ENCODE measurements at regions not wholly inside any gene's neighbourhood (a gene's known extent, or its start where the extent isn't known, plus 50 kb on each side); places are given as distances from the start of the nearest gene placed in this dataset. TPM values are rescaled to one million over a fixed set of nuclear protein-coding genes. Genes with fewer than 3 reads are reported as not detected.

DNA sequence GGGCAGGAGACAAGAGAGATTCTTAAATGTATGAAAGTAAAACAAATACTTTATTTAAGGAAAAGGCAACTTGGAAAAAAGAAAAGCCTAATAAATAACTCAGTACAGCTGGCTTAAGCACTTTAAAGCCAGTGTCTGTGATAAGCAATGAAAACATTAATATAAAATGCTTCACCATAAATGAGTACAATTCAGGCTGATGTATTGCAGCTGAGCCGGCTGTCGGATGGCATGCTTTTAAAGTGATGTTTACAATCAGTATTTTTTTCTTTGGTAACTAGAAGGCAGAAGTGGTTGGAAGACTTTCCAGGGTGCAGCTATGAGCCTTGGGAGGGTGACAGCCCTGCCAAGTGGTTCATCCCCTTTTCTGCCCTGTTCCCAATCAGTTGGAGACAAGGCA, 58.7 kb upstream of the CELF4 start:
- TF ChIP-seq, protein P1, sequence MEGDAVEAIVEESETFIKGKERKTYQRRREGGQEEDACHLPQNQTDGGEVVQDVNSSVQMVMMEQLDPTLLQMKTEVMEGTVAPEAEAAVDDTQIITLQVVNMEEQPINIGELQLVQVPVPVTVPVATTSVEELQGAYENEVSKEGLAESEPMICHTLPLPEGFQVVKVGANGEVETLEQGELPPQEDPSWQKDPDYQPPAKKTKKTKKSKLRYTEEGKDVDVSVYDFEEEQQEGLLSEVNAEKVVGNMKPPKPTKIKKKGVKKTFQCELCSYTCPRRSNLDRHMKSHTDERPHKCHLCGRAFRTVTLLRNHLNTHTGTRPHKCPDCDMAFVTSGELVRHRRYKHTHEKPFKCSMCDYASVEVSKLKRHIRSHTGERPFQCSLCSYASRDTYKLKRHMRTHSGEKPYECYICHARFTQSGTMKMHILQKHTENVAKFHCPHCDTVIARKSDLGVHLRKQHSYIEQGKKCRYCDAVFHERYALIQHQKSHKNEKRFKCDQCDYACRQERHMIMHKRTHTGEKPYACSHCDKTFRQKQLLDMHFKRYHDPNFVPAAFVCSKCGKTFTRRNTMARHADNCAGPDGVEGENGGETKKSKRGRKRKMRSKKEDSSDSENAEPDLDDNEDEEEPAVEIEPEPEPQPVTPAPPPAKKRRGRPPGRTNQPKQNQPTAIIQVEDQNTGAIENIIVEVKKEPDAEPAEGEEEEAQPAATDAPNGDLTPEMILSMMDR (conservative IDR thresholded peaks at IDR 0.05) = no peak

DNA sequence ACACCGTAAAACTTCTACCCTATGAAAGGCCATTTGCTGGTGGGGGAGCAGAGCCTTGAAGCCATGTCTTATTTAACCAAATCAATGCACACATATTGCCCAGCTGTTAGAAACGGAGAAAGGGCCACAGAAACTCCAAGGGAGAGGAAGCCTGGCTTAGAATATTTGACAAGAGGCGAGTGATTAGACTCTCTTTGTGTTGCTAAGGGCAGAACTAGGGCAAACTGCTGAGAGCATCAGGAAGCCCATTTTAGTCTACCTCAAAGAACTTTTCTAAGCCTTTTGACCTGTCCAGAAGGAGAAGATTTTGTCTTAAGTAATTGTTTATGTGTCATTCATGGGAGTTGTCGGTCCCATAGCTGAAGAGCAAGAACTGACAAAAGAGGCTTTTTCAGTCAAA, 54.4 kb upstream of the CELF4 start:
- Histone ChIP-seq H3K9ac (ENCODE audit: extremely low read depth, low read length, poor library complexity, severe bottlenecking) (no peak overlapping the region), H3K9me3 (ENCODE audit: control insufficient read depth, low read length) (peaks cover 12% of the 10 kb centered on the region), H3K27ac (ENCODE audit: low read depth, low read length) (no peak overlapping the region), H3K27me3 (ENCODE audit: control insufficient read depth, insufficient read depth, low read length, poor library complexity, severe bottlenecking) (no peaks in the 10 kb centered on the region), H3K36me3 (ENCODE audit: control insufficient read depth, insufficient read depth, low read length) (no peaks in the 10 kb centered on the region), H3K4me3 (ENCODE audit: low read length) (no peak overlapping the region), H3K4me1 (ENCODE audit: control insufficient read depth, insufficient read depth, low read length) (no peaks in the 10 kb centered on the region)
- Mint-ChIP-seq H3K4me3 (no peak overlapping the region), H3K9me3 (peaks cover 5% of the 10 kb centered on the region), H3K36me3 (ENCODE audit: low read depth) (no peaks in the 10 kb centered on the region), H3K27me3 (ENCODE audit: insufficient read depth) (no peaks in the 10 kb centered on the region), H3K4me1 (no peaks in the 10 kb centered on the region), H3K27ac (no peak overlapping the region)
- TF ChIP-seq, protein P1 (conservative IDR thresholded peaks at IDR 0.05) = no peak
- 43 to 77% methylated on average over 1 to 4 of the region's 4 CpGs for WGBS, 2 experiments (ENCODE audit: insufficient coverage in 1 of 2, insufficient read length in 1 of 2)
- no peak for DNase-seq

More for the DNA sequence above, 58.7 kb upstream of the CELF4 start:
- H3K27me3 Mint-ChIP-seq (ENCODE audit: insufficient read depth) = peaks cover 7% of the 10 kb centered on the region
- no peaks in the 10 kb centered on the region for H3K9me3 ChIP-seq (ENCODE audit: control insufficient read depth, low read length)
- no peaks in the 10 kb centered on the region for H3K4me1 Mint-ChIP-seq
- H3K27ac ChIP-seq (ENCODE audit: low read depth, low read length) = no peak overlapping the region
- H3K9me3 Mint-ChIP-seq = no peaks in the 10 kb centered on the region
- no peak overlapping the region for H3K9ac ChIP-seq (ENCODE audit: extremely low read depth, low read length, poor library complexity, severe bottlenecking)
- H3K27me3 ChIP-seq (ENCODE audit: control insufficient read depth, insufficient read depth, low read length, poor library complexity, severe bottlenecking) = no peaks in the 10 kb centered on the region
- no peak overlapping the region for H3K27ac Mint-ChIP-seq
- no peaks in the 10 kb centered on the region for H3K4me1 ChIP-seq (ENCODE audit: control insufficient read depth, insufficient read depth, low read length)
- H3K4me3 Mint-ChIP-seq = no peak overlapping the region
- no peaks in the 10 kb centered on the region for H3K36me3 ChIP-seq (ENCODE audit: control insufficient read depth, insufficient read depth, low read length)
- 89 to 100% methylated on average over 2 of the region's 2 CpGs for WGBS, 2 experiments (ENCODE audit: insufficient coverage in 1 of 2, insufficient read length in 1 of 2)
- no peaks in the 10 kb centered on the region for H3K36me3 Mint-ChIP-seq (ENCODE audit: low read depth)
- H3K4me3 ChIP-seq (ENCODE audit: low read length) = no peak overlapping the region
- DNase-seq = no peak

DNA sequence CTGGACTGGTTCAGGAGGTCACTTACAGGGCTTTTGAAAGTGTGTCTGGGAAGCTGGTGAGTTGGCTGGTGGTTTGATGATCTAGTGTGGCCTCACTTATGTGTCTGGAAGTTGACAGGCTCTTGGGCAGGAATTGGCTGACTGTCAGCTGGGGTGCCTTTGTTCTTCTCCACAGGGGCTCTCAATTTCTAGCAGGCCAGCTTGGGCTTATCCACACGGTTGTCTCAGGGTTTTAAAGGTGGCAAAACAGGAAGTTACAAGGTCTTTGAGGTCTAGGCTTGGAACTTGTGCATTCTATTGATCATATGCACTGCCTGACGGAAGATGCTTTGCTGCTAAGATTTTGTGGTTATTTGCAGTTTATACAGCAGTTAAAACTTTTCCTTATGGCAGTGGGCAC, 52.0 kb upstream of the CELF4 start:
- Histone ChIP-seq H3K27me3 (ENCODE audit: control insufficient read depth, insufficient read depth, low read length, poor library complexity, severe bottlenecking) (no peaks in the 10 kb centered on the region), H3K4me3 (ENCODE audit: low read length) (peak overlapping the region; percentile 7), H3K9ac (ENCODE audit: extremely low read depth, low read length, poor library complexity, severe bottlenecking) (no peak overlapping the region), H3K9me3 (ENCODE audit: control insufficient read depth, low read length) (peaks cover 12% of the 10 kb centered on the region), H3K4me1 (ENCODE audit: control insufficient read depth, insufficient read depth, low read length) (no peaks in the 10 kb centered on the region), H3K27ac (ENCODE audit: low read depth, low read length) (no peak overlapping the region), H3K36me3 (ENCODE audit: control insufficient read depth, insufficient read depth, low read length) (no peaks in the 10 kb centered on the region)
- Mint-ChIP-seq H3K9me3 (peaks cover 5% of the 10 kb centered on the region), H3K4me3 (no peak overlapping the region), H3K27me3 (ENCODE audit: insufficient read depth) (peaks cover 4% of the 10 kb centered on the region), H3K4me1 (no peaks in the 10 kb centered on the region), H3K36me3 (ENCODE audit: low read depth) (no peaks in the 10 kb centered on the region), H3K27ac (no peak overlapping the region)
- WGBS, 2 experiments (ENCODE audit: insufficient coverage in 1 of 2, insufficient read length in 1 of 2) = 46 to 83% methylated on average over 1 to 2 of the region's 2 CpGs
- peak; percentile 60 for DNase-seq
- TF ChIP-seq, protein P1 (conservative IDR thresholded peaks at IDR 0.05) = no peak

Small RNA genes lying in the stretch of these regions (microRNA-seq; reads per million reads assigned to microRNA genes)
- gene MIR4318 (ENCODE audit: borderline microRNAs expressed) = not detected
- gene MIR5583-1 (ENCODE audit: borderline microRNAs expressed) = not detected
- gene MIR5583-2 (ENCODE audit: borderline microRNAs expressed) = not detected
- gene MIR924 (ENCODE audit: borderline microRNAs expressed) = not detected

Measured in endodermal cell (in vitro differentiated cells).